Panc1 (cell line): ENCODE measurements at regions not wholly inside any gene's neighbourhood (a gene's known extent, or its start where the extent isn't known, plus 50 kb on each side); places are given as distances from the start of the nearest gene placed in this dataset.

Experiments
- ATAC-seq: fragments of 200-7000 bp; cut with Tn5 transposase; 2 replicates; pipeline ENCODE4 v1.9.1; 2020; ENCODE audit warnings: mild to moderate bottlenecking, moderate library complexity
- BruUV-seq: library from RNA; stranded (reverse); fragments of 400-500 nt; replicated peaks from 2 replicates; lab custom pipeline; 2021; lab: Mats Ljungman, UMichigan
- CTCF ChIA-PET: fragments of 300-600 bp; sonication (Branson Sonifier 250); formaldehyde crosslinking; loops from one replicate; lab custom pipeline; 2022; ENCODE audit warnings: antibody characterized with exemption; lab: Charles Lee
- POLR2A ChIA-PET: fragments of 300-600 bp; sonication (Branson Sonifier 250); formaldehyde crosslinking; loops from one replicate; lab custom pipeline; 2022; ENCODE audit warnings: antibody characterized with exemption; lab: Charles Lee
- DNase-seq: peaks from one replicate; pipeline ENCODE4 v3.0.0-alpha.2; 2010; ENCODE audit warnings: low read depth, low spot score
- H3K27ac ChIP-seq: 2 replicates; pipeline ENCODE4 v1.5.1; 2011; ENCODE audit warnings: mild to moderate bottlenecking, low read length, inconsistent platforms
- H3K27me3 ChIP-seq: fragments of 200-500 bp; sonication (Bioruptor generic); 2 replicates; pipeline ENCODE4 v1.6.0; 2014; ENCODE audit warnings: low read length, inconsistent platforms; ENCODE audit not compliant: control insufficient read depth, insufficient read depth
- H3K36me3 ChIP-seq: fragments of 200-500 bp; sonication (Bioruptor generic); 2 replicates; pipeline ENCODE4 v1.5.1; 2014; ENCODE audit warnings: inconsistent platforms, mild to moderate bottlenecking, low read length, moderate library complexity; ENCODE audit not compliant: control insufficient read depth, insufficient read depth
- H3K4me1 ChIP-seq: 2 replicates; pipeline ENCODE4 v1.5.1; 2011; ENCODE audit warnings: inconsistent platforms, mild to moderate bottlenecking, low read length, moderate library complexity; ENCODE audit not compliant: control insufficient read depth, insufficient read depth
- H3K4me3 ChIP-seq, 2 experiments: 2 replicates each; pipeline ENCODE4 v1.5.1; 2011 to 2012; ENCODE audit warnings: low read depth in 2 of 2, low read length in 2 of 2, mild to moderate bottlenecking in 2 of 2, inconsistent platforms in 1 of 2, moderate library complexity in 1 of 2
- H3K9me3 ChIP-seq: fragments of 200-500 bp; sonication (Bioruptor generic); 2 replicates; pipeline ENCODE4 v1.5.1; 2014; ENCODE audit warnings: low read depth, mild to moderate bottlenecking, inconsistent platforms, low read length, moderate library complexity; ENCODE audit not compliant: control insufficient read depth, insufficient read depth
- CTCF ChIP-seq: fragments of 450-650 bp; IDR thresholded peaks from 2 replicates; pipeline ENCODE4 v1.5.1; 2017; ENCODE audit warnings: mild to moderate bottlenecking
- POLR2AphosphoS5 ChIP-seq: IDR thresholded peaks from 2 replicates; pipeline ENCODE4 v1.6.1; 2012; ENCODE audit warnings: mild to moderate bottlenecking, low read depth, low read length, moderate library complexity
- REST ChIP-seq, 2 experiments: IDR thresholded peaks; 2 replicates each; pipeline ENCODE4 v1.6.1; 2011 to 2012; ENCODE audit warnings: low read depth in 2 of 2, control low read depth in 1 of 2, low read length in 1 of 2, mild to moderate bottlenecking in 1 of 2, moderate library complexity in 1 of 2; ENCODE audit not compliant: insufficient read depth in 1 of 2
- SIN3A ChIP-seq: IDR thresholded peaks from 2 replicates; pipeline ENCODE4 v1.6.1; 2012; ENCODE audit warnings: low read depth, mild to moderate bottlenecking, low read length, moderate library complexity, borderline replicate concordance; ENCODE audit not compliant: insufficient read depth
- TCF7L2 ChIP-seq: IDR thresholded peaks from 2 replicates; pipeline ENCODE4 v1.6.1; 2011; ENCODE audit warnings: mild to moderate bottlenecking, low read depth, low read length, inconsistent platforms
- in situ Hi-C: cut with HindIII; loops from 2 replicates; pipeline ENCODE4 v1.10.0; 2016; ENCODE audit warnings: low sequenced_read_pairs, low pct_unique_long_range_greater_than_20kb
- intact Hi-C: fragments of 100-400 bp; cut with micrococcal nuclease; formaldehyde crosslinking; loops from one replicate; pipeline ENCODE4 v1.10.0; 2022; ENCODE audit not compliant: unreplicated experiment

GRCh38 chr13:50744116-50744660 lies 99.3 kb downstream of the DLEU7 start:
- Histone ChIP-seq H3K4me3 (no peak overlapping the region), H3K4me1 (no peaks in the 10 kb centered on the region), H3K9me3 (no peaks in the 10 kb centered on the region), H3K36me3 (no peaks in the 10 kb centered on the region), H3K27ac (no peak overlapping the region), H3K27me3 (no peaks in the 10 kb centered on the region)
- DNase-seq: no peak
- intact Hi-C loops (no loop called here), in situ Hi-C loops (no loop called here)
- ChIA-PET CTCF (no interaction called here), POLR2A (no interaction called here)
- TF ChIP-seq SIN3A: no peak
- no peak for TF ChIP-seq CTCF
- TF ChIP-seq TCF7L2: no peak
- TF ChIP-seq POLR2AphosphoS5: no peak
- no peak for TF ChIP-seq REST (IDR thresholded peaks at IDR 0.05; ENCODE audit: insufficient read depth in 1 of 2, low read depth in 2 of 2, low read length in 1 of 2)
- no peak for ATAC-seq
- BruUV-seq: no TSS peak

DNA sequence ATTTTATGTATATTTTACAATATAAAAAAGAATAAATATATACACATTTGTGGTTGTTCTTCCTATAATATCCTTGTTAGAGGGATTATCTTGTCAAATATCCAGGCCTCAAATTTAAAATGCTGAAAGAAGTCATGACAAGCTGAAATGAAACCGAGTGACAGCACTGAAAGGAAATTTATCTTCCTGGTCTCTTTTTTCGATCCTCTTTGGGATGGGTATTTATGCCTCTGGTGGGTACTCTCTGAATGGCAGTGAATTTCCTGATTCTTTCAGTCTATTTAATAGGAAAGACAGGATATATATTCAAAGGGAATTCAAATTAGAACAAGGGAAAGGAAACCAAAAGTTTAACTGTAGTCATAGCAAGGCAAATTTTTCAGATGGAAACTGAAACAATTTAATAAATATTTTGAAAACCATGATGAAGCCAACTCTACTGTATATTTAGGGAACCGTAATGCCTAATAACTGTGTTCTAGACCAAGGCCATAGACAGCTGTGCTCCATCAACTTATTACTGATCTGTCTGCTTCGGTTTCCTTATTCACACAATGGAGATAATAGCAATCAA lies 97.9 kb downstream of the DLEU7 start:
- no peaks in the 10 kb centered on the region for H3K4me1 ChIP-seq
- BruUV-seq: no TSS peak
- intact Hi-C loops: no loop called here
- no peaks in the 10 kb centered on the region for H3K9me3 ChIP-seq
- no peaks in the 10 kb centered on the region for H3K36me3 ChIP-seq
- no peaks in the 10 kb centered on the region for H3K27me3 ChIP-seq
- ATAC-seq (no peak), DNase-seq (no peak)
- CTCF ChIA-PET: no interaction called here
- TF ChIP-seq REST (IDR thresholded peaks at IDR 0.05; ENCODE audit: insufficient read depth in 1 of 2, low read depth in 2 of 2, low read length in 1 of 2): no peak
- TF ChIP-seq CTCF: no peak
- TF ChIP-seq POLR2AphosphoS5: no peak
- TF ChIP-seq SIN3A: no peak
- no peak for TF ChIP-seq TCF7L2
- H3K27ac ChIP-seq: no peak overlapping the region
- H3K4me3 ChIP-seq: no peak overlapping the region
- POLR2A ChIA-PET: no interaction called here
- in situ Hi-C loops: no loop called here
